NOMO-1 treated with DMSO at 0.1 percent for 48 hours (cell line): ENCODE measurements at regions not wholly inside any gene's neighbourhood (a gene's known extent, or its start where the extent isn't known, plus 50 kb on each side); places are given as distances from the start of the nearest gene placed in this dataset.

ENCODE experiments used
- DNase-seq: peaks from one replicate; lab custom pipeline; 2025; ENCODE audit not compliant: unreplicated experiment; lab: John Stamatoyannopoulos, UW

DNA sequence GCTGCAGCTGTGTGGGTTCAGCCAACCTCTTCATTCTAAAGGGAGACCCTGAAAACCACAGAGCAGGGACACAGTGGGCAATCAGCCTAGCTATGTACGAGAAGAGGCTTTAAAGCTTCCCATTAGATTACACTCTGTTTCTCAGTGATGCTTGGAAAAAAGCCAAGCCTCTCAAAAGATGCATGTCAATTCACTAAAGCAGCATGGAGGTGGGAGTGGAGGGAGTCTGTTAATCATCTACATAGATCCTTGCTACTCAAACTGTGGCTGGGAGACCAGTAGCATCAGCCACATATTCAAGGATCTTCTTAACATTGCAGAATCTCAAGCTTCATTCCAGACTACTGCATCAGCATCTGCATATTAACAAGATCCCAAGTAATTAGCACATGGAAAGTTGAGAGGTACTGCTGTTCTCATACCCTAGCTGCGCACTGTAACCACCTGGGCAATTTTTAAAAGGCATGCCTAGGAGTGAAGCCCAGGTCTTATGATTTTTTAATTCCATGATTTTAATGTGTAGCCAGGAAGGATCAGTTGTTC, 305.9 kb downstream of the PMP22 start:
- no peak for DNase-seq

GRCh38 chr17:14953405-14953804, 311.7 kb downstream of the PMP22 start:
- DNase-seq = no peak

- no peak for DNase-seq
These were observed 314.4 kb downstream of the PMP22 start for GRCh38 chr17:14950686-14951085.

GRCh38 chr17:14950216-14950615, 314.9 kb downstream of the PMP22 start:
- no peak for DNase-seq

DNA sequence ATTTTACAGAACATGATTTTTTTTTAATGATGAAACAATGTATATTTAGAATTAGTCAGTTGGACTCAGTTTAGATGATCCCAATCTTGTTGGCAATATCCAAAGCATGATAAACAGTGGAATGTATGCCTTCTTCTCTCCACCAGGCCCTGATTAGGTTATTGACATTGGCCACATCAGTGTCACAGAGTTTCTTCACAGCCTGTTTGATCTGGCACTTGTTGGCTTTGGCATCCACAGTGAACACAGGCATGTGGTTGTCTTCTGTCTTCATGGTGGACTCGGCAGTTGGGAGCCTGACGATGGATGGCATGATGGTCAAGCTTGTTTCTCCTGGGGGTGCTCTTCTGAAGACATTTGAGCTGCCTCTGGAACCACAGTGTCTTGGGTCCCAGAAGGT, 317.5 kb downstream of the PMP22 start:
- no peak for DNase-seq

- DNase-seq = no peak
These were observed 318.6 kb downstream of the PMP22 start for GRCh38 chr17:14946481-14946880.

DNA sequence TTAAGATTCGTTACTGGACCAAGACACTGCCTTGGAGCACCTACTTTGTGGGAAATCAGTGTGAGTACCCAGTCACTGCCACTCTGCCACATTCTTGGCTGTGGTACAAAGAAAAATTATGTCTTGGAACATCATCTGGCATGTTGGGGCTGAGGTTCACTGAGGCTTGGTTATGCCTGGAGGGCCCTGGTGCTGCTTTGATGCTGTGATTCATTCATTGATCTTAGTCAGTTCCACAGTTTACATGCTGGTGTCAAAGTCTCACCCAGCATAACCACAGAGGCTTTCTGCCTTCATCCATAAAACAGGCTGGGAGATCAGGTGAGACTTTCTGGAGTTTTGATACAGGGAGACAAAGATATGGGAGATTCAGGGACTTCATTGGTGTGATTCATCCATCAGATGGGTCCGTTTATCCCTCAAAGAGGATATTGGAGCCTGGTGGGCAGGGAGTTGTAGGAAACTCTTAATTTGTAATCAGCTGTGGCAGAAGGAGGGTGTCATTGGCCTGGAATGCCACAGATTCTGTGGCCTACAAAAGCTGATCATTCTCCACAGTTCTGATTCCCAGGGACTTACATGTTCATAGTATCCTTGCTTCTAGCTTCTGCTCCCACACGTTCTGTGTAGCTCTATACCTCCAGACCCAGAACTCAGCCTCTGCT, 322.5 kb downstream of the PMP22 start:
- no peak for DNase-seq

DNA sequence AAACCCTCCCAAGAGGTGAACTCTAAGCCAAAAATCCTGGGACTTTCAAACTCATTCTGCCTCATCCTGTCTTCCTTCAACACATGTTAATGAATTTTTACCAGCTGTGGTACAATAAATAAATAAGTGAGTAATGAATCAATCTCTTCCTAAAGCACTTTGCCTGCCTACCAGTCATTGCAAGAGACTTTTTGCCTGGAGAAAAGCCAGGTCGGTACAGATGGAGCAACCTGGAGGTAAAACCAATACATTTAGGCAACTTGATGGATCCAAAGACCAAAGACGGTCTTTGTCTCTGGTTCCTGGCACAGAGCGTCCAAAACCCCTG, 324.2 kb downstream of the PMP22 start:
- no peak for DNase-seq

GRCh38 chr17:14940108-14940937, 324.8 kb downstream of the PMP22 start:
- DNase-seq = no peak

DNA sequence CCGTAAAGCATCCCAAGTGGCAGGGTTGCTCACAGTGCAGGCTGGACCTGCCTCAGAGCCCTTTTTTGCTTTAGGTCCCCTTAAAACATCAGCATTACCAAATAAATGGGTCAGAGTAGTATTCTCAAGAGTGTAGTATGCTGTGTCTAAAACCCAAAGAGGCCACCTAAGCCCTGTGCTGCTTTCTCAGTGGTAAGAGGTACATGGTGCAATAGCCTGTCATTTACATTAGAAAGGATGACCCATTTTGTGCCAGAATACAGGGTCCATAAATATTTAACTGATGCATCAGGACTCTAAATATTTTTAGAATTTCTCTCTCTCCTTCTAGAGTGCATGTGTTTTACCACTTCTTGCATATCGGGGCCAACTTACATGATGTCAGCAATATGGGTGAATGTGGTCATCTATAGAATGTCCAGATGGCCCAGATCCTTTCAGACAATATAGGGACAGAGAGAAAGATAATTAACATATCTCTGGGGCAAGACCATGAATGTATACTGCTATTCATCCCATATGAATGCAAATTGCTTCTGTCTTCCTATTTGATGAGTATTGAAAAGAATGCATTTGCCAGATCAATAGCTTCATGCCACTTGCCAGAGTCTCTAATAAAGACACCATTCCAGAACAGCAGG, 329.2 kb downstream of the PMP22 start:
- DNase-seq = no peak

DNA sequence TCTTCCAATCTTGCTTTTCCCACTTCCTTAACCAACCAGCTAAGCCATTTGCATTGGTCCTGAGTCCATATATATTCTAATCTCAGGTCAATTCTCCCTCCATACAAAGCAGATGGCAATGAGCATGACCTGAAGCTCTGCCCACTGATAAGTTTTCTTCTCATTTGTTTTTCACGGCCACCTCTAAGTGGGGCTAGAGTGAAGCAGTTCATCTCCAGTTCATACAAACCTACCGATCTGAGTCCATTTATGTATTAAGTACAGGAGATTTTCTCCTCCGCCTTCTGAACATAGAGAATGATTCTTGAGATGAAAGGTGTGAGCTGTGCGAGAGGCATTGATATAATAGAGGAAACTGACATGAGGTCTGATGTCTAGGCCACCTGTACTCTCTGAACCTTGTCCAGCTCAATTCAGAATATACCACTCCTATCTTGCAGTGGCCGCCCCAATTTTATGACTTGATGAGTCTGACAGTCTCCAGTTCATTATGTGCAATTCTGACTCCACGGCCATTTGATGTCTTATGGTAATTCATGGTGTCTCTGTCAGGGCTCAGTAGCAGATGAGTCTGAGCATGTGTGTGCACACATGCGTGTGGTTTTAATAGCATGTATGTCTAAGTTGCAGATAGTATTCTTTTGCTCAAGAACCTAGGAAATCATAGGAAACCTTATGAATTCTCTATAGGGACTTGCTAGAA, 329.8 kb downstream of the PMP22 start:
- DNase-seq = no peak

DNA sequence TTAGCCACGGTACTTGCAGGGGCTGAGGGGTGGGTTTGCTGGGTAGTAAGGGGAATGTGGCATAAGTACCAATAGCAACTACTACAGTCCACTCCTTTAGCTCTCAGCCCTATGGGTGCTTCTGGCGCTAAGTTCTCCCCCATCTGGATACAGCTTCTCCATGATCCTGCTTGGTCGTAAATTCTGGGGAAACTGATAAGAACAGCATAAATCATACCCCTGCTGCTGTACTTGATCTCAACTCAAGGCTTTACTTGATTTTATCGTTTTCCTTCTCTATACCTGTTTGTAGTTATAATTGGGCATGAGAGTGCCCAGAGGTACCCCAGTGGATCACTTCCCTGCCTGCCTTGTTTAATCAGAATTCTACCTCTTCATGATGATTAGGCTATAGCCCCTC, 331.4 kb downstream of the PMP22 start:
- DNase-seq = no peak

GRCh38 chr17:14926526-14927122, 338.5 kb downstream of the PMP22 start:
- DNase-seq = peak; percentile 63

- no peak for DNase-seq
These were observed 339.1 kb downstream of the PMP22 start for GRCh38 chr17:14926073-14926472.

- no peak for DNase-seq
These were observed 339.6 kb downstream of the PMP22 start for GRCh38 chr17:14925498-14925897.

DNA sequence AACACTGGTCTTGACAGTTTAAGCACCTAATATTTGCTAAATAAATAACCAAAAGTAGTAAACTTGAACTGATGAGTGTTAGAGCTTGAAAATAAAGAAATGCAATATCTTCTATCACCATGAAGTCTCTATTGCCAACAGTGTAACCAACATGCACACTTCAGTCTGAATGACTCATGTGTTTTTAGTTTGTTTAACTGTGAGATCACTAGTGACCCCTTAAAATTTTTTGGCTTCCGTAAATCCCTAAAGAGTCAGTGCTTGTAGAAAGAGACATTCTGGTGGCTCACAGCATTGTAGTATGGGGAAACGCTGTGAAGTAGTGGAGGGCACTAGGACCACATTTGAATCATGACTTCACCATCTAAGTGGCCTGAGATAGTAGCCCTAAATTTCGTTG, 341.1 kb downstream of the PMP22 start:
- DNase-seq = no peak

- no peak for DNase-seq
These were observed 342.7 kb downstream of the PMP22 start for GRCh38 chr17:14922411-14922810.

GRCh38 chr17:14921936-14922335, 343.2 kb downstream of the PMP22 start:
- no peak for DNase-seq

- no peak for DNase-seq
These were observed 345.4 kb downstream of the PMP22 start for GRCh38 chr17:14919631-14920213.

DNA sequence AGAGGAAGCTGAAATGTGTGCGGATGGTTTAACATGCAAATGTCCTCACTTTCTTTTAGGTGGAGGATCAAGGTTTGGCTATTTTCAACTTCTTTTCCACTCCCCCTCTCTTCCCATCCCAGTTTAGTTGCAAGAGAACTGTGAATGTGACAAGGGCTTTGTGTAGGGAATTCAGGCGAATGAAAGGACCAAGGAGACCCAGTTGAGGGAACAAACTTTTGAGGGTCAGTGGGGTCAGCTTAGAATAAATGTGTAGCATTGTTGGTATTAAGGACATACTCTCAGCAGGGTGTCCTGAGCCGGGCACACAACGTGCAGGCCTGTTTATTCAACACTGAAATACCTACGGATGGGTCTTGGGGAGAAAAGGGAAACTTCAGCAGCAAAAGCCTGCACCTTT, 346.0 kb downstream of the PMP22 start:
- DNase-seq = no peak

DNA sequence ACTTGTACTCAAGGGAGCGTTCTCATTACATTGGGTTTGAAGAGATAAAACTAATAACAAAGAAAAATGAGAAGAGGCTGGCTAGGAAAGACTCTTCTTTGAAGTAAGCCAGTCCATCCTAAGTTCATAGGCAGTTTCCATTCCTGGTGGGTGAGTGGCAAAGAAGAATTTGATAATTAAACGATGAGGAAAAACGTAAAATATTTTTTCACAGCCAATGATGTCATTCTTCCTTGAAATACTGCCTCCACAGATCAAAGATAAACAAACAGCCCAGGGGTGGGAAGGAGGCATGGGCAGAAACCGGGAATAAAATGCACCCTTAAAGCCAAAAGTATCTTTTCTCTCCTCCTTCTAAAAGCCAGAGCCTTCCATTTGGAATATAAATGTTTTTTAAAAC, 346.6 kb downstream of the PMP22 start:
- no peak for DNase-seq
